ENCODE measurements at regions not wholly inside any gene's neighbourhood (a gene's known extent, or its start where the extent isn't known, plus 50 kb on each side); places are given as distances from the start of the nearest gene placed in this dataset.

GRCh38 chr21:32120230-32120629 is 158.6 kb downstream of the MIS18A start (continued):
- TF ChIP-seq, protein P1, sequence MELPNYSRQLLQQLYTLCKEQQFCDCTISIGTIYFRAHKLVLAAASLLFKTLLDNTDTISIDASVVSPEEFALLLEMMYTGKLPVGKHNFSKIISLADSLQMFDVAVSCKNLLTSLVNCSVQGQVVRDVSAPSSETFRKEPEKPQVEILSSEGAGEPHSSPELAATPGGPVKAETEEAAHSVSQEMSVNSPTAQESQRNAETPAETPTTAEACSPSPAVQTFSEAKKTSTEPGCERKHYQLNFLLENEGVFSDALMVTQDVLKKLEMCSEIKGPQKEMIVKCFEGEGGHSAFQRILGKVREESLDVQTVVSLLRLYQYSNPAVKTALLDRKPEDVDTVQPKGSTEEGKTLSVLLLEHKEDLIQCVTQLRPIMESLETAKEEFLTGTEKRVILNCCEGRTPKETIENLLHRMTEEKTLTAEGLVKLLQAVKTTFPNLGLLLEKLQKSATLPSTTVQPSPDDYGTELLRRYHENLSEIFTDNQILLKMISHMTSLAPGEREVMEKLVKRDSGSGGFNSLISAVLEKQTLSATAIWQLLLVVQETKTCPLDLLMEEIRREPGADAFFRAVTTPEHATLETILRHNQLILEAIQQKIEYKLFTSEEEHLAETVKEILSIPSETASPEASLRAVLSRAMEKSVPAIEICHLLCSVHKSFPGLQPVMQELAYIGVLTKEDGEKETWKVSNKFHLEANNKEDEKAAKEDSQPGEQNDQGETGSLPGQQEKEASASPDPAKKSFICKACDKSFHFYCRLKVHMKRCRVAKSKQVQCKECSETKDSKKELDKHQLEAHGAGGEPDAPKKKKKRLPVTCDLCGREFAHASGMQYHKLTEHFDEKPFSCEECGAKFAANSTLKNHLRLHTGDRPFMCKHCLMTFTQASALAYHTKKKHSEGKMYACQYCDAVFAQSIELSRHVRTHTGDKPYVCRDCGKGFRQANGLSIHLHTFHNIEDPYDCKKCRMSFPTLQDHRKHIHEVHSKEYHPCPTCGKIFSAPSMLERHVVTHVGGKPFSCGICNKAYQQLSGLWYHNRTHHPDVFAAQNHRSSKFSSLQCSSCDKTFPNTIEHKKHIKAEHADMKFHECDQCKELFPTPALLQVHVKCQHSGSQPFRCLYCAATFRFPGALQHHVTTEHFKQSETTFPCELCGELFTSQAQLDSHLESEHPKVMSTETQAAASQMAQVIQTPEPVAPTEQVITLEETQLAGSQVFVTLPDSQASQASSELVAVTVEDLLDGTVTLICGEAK (IDR thresholded peaks at IDR 0.05), result no peak
- TF ChIP-seq, protein P1 (CRISPR knock-in tag; IDR thresholded peaks at IDR 0.05), result no peak
- TF ChIP-seq ESRRA (CRISPR knock-in tag; IDR thresholded peaks at IDR 0.05; ENCODE audit: low read depth), result no peak
- TF ChIP-seq CAMTA2 (CRISPR knock-in tag; IDR thresholded peaks at IDR 0.05; ENCODE audit: borderline replicate concordance), result no peak
- no peak for TF ChIP-seq ZNF484 (CRISPR knock-in tag; IDR thresholded peaks at IDR 0.05; ENCODE audit: borderline replicate concordance, low read depth)
- no peak for TF ChIP-seq ZNF530 (CRISPR knock-in tag; IDR thresholded peaks at IDR 0.05; ENCODE audit: low read depth)
- TF ChIP-seq ZBTB7A (CRISPR knock-in tag; IDR thresholded peaks at IDR 0.05), result no peak
- TF ChIP-seq ZNF460 (CRISPR knock-in tag; IDR thresholded peaks at IDR 0.05; ENCODE audit: borderline replicate concordance), result no peak
- no peak for TF ChIP-seq GABPA (IDR thresholded peaks at IDR 0.05; ENCODE audit: low read depth, low read length)
- TF ChIP-seq GABPA (CRISPR knock-in tag; IDR thresholded peaks at IDR 0.05; ENCODE audit: low read depth), result no peak
- no peak for TF ChIP-seq AFF4 (CRISPR knock-in tag; IDR thresholded peaks at IDR 0.05)
- TF ChIP-seq RBM39 (IDR thresholded peaks at IDR 0.05; ENCODE audit: low read depth, low read length, poor library complexity, severe bottlenecking), result no peak
- TF ChIP-seq TMF1 (CRISPR knock-in tag; IDR thresholded peaks at IDR 0.05; ENCODE audit: low read depth), result no peak
